Transverse colon (tissue), 3 donors: ENCODE measurements at regions not wholly inside any gene's neighbourhood (a gene's known extent, or its start where the extent isn't known, plus 50 kb on each side); places are given as distances from the start of the nearest gene placed in this dataset.

Experiments used
- POLR2A ChIP-seq: fragments of 450-650 bp; IDR thresholded peaks from one replicate; pipeline ENCODE4 v1.6.1; 2016; ENCODE audit warnings: antibody characterized with exemption, mild to moderate bottlenecking, moderate library complexity
- POLR2AphosphoS5 ChIP-seq, 3 donors: sonication (generic); formaldehyde crosslinking; IDR thresholded peaks; one replicate each; pipeline ENCODE4 v1.6.1; 2016; ENCODE audit warnings: antibody characterized with exemption in 3 of 3

DNA sequence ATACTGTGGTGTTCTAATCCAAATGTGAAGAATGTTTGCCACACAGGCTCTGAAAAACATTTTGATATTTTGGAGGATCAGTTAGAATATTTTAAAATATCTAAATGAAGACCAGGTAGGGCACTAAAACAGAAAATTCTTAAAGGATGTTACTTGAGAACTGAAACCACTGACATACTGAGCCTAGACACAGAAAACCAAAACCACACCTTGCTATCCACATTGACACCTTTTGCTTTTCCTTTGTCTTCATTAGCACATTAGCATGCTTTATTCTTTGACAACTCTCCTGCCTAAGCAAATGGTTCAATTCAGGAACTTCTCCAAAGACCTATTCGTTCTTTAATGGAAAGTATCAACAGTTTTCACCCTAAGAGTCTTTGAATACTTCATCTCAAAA lies 835.9 kb upstream of the GRM7 start:
- TF ChIP-seq POLR2AphosphoS5 (IDR thresholded peaks at IDR 0.05) (no peak), POLR2A (no peak)
